Astrocyte (in vitro differentiated cells and primary cell): ENCODE measurements at regions not wholly inside any gene's neighbourhood (a gene's known extent, or its start where the extent isn't known, plus 50 kb on each side); places are given as distances from the start of the nearest gene placed in this dataset.

Experiments used
- DNase-seq: peaks from one replicate; pipeline ENCODE4 v3.0.0-alpha.2; 2010; ENCODE audit warnings: low read depth
- FAIRE-seq: peaks from 2 replicates; lab custom pipeline; 2011; peaks lifted over from hg19 to GRCh38; lab: Jason Lieb, UNC
- H2AFZ ChIP-seq: 2 replicates; pipeline ENCODE4 v1.6.0; 2012; ENCODE audit warnings: low read depth, low read length, inconsistent platforms
- H3K27ac ChIP-seq: 2 replicates; pipeline ENCODE4 v1.5.1; 2011; ENCODE audit warnings: low read depth, low read length, inconsistent platforms
- H3K27me3 ChIP-seq: 2 replicates; pipeline ENCODE4 v1.6.0; 2011; ENCODE audit warnings: low read length, inconsistent platforms; ENCODE audit not compliant: insufficient read depth
- H3K36me3 ChIP-seq: 2 replicates; pipeline ENCODE4 v1.5.1; 2011; ENCODE audit warnings: low read length, inconsistent platforms; ENCODE audit not compliant: insufficient read depth
- H3K4me1 ChIP-seq: 2 replicates; pipeline ENCODE4 v1.5.1; 2011; ENCODE audit warnings: low read length, inconsistent platforms; ENCODE audit not compliant: insufficient read depth
- H3K4me2 ChIP-seq: 2 replicates; pipeline ENCODE4 v1.6.0; 2012; ENCODE audit warnings: low read length, inconsistent platforms
- H3K4me3 ChIP-seq: 2 replicates; pipeline ENCODE4 v1.5.1; 2011; ENCODE audit warnings: low read depth, mild to moderate bottlenecking, low read length, inconsistent platforms; ENCODE audit not compliant: insufficient read depth
- H3K79me2 ChIP-seq: 2 replicates; pipeline ENCODE4 v1.6.0; 2012; ENCODE audit warnings: mild to moderate bottlenecking, low read length, inconsistent platforms; ENCODE audit not compliant: insufficient read depth
- H3K9ac ChIP-seq: 2 replicates; pipeline ENCODE4 v1.6.0; 2012; ENCODE audit warnings: mild to moderate bottlenecking, low read length, inconsistent platforms
- H3K9me3 ChIP-seq: 2 replicates; pipeline ENCODE4 v1.5.1; 2012; ENCODE audit warnings: low read depth, mild to moderate bottlenecking, low read length, inconsistent platforms; ENCODE audit not compliant: insufficient read depth
- H4K20me1 ChIP-seq: 2 replicates; pipeline ENCODE4 v1.6.0; 2012; ENCODE audit warnings: low read length, inconsistent platforms; ENCODE audit not compliant: insufficient read depth
- H3K27ac Mint-ChIP-seq: one replicate; pipeline ENCODE4 v1.8.0; 2021; ENCODE audit warnings: mild to moderate bottlenecking, mixed read lengths; ENCODE audit not compliant: unreplicated experiment
- H3K27me3 Mint-ChIP-seq: one replicate; pipeline ENCODE4 v1.8.0; 2021; ENCODE audit warnings: low read depth, mixed read lengths; ENCODE audit not compliant: unreplicated experiment
- H3K36me3 Mint-ChIP-seq: one replicate; pipeline ENCODE4 v1.8.0; 2021; ENCODE audit warnings: low read depth, mixed read lengths; ENCODE audit not compliant: unreplicated experiment
- H3K4me1 Mint-ChIP-seq: one replicate; pipeline ENCODE4 v1.8.0; 2021; ENCODE audit warnings: low read depth, mixed read lengths; ENCODE audit not compliant: unreplicated experiment
- H3K4me3 Mint-ChIP-seq: one replicate; pipeline ENCODE4 v1.8.0; 2021; ENCODE audit warnings: mild to moderate bottlenecking, moderate library complexity, mixed read lengths; ENCODE audit not compliant: unreplicated experiment
- H3K9me3 Mint-ChIP-seq: one replicate; pipeline ENCODE4 v1.8.0; 2021; ENCODE audit warnings: mild to moderate bottlenecking, mixed read lengths; ENCODE audit not compliant: unreplicated experiment
- CTCF ChIP-seq: IDR thresholded peaks from 2 replicates; pipeline ENCODE4 v1.5.1; 2011; ENCODE audit warnings: low read depth, mild to moderate bottlenecking, inconsistent platforms, low read length, moderate library complexity; ENCODE audit not compliant: insufficient read depth
- EZH2 ChIP-seq: IDR thresholded peaks from 2 replicates; pipeline ENCODE4 v1.6.1; 2012; ENCODE audit warnings: mild to moderate bottlenecking, low read length, inconsistent platforms; ENCODE audit not compliant: insufficient read depth

GRCh38 chr18:51337406-51337805 lies 139.9 kb upstream of the MEX3C start:
- FAIRE-seq: no peak
- H3K27ac ChIP-seq: no peak overlapping the region

GRCh38 chr18:51339856-51340255 lies 142.4 kb upstream of the MEX3C start:
- Histone ChIP-seq H3K36me3 (no peaks in the 10 kb centered on the region), H3K79me2 (no peaks in the 10 kb centered on the region)
- H3K27ac Mint-ChIP-seq: no peak overlapping the region

More at GRCh38 chr18:51337406-51337805, 139.9 kb upstream of the MEX3C start:
- Mint-ChIP-seq H3K4me3 (no peak overlapping the region), H3K36me3 (no peaks in the 10 kb centered on the region), H3K27ac (no peak overlapping the region), H3K9me3 (no peaks in the 10 kb centered on the region), H3K27me3 (no peaks in the 10 kb centered on the region), H3K4me1 (peaks cover 27% of the 10 kb centered on the region)
- no peak overlapping the region for H3K9ac ChIP-seq
- no peaks in the 10 kb centered on the region for H3K79me2 ChIP-seq
- no peaks in the 10 kb centered on the region for H3K9me3 ChIP-seq
- no peaks in the 10 kb centered on the region for H4K20me1 ChIP-seq
- TF ChIP-seq EZH2: no peak
- no peak for TF ChIP-seq CTCF
- H3K36me3 ChIP-seq: no peaks in the 10 kb centered on the region
- H3K4me3 ChIP-seq: no peak overlapping the region
- no peaks in the 10 kb centered on the region for H3K27me3 ChIP-seq
- peak overlapping the region; percentile 52 for H3K4me2 ChIP-seq
- peaks cover 6% of the 10 kb centered on the region for H3K4me1 ChIP-seq
- no peak overlapping the region for H2AFZ ChIP-seq
- peak; percentile 57 for DNase-seq

More at GRCh38 chr18:51339856-51340255, 142.4 kb upstream of the MEX3C start:
- DNase-seq (peak; percentile 30), FAIRE-seq (no peak)
- no peaks in the 10 kb centered on the region for H4K20me1 ChIP-seq
- H3K9ac ChIP-seq: no peak overlapping the region
- H3K36me3 Mint-ChIP-seq: no peaks in the 10 kb centered on the region
- H3K4me1 Mint-ChIP-seq: peaks cover 27% of the 10 kb centered on the region
- no peak overlapping the region for H3K4me3 ChIP-seq
- TF ChIP-seq CTCF (no peak), EZH2 (no peak)
- no peak overlapping the region for H2AFZ ChIP-seq
- no peak overlapping the region for H3K27ac ChIP-seq
- H3K4me3 Mint-ChIP-seq: no peak overlapping the region
- no peaks in the 10 kb centered on the region for H3K9me3 Mint-ChIP-seq
- H3K27me3 Mint-ChIP-seq: no peaks in the 10 kb centered on the region
- H3K27me3 ChIP-seq: peaks cover 2% of the 10 kb centered on the region
- H3K4me2 ChIP-seq: no peak overlapping the region
- peaks cover 11% of the 10 kb centered on the region for H3K4me1 ChIP-seq
- H3K9me3 ChIP-seq: no peaks in the 10 kb centered on the region
